Fibroblast of lung (primary cell): ENCODE measurements at regions not wholly inside any gene's neighbourhood (a gene's known extent, or its start where the extent isn't known, plus 50 kb on each side); places are given as distances from the start of the nearest gene placed in this dataset.
"Not testable (repeated sequence)": the region's sequence is repeated elsewhere in the genome, so short reads cannot be mapped to it uniquely, and the experiment has no call there.

ENCODE experiments used
- CTCF ChIP-seq, 2 donors: IDR thresholded peaks in 1 of 2; conservative IDR thresholded peaks in 1 of 2; 1 replicate in 1 of 2; 2 replicates in 1 of 2; pipeline ENCODE4 v1.5.1; 2011 to 2012; ENCODE audit warnings: low read length in 2 of 2, control low read depth in 1 of 2, inconsistent platforms in 1 of 2, low read depth in 1 of 2, mild to moderate bottlenecking in 1 of 2
- EZH2 ChIP-seq: IDR thresholded peaks from 2 replicates; pipeline ENCODE4 v1.5.1; 2012; ENCODE audit warnings: low read length, control low read depth, mild to moderate bottlenecking; ENCODE audit errors: missing control alignments

GRCh38 chr11:109525636-109526035, 103.6 kb downstream of the C11orf87 start:
- not testable (repeated sequence) for TF ChIP-seq CTCF (conservative IDR thresholded peaks at IDR 0.05 in 1 of 2, IDR thresholded peaks at IDR 0.05 in 1 of 2; ENCODE audit: low read depth in 1 of 2, low read length in 2 of 2); EZH2
